ENCODE measurements at regions not wholly inside any gene's neighbourhood (a gene's known extent, or its start where the extent isn't known, plus 50 kb on each side); places are given as distances from the start of the nearest gene placed in this dataset.

- DNase-seq, result no peak
These were observed 297.2 kb downstream of the CDCA7 start for GRCh38 chr2:173651891-173652290.

DNA sequence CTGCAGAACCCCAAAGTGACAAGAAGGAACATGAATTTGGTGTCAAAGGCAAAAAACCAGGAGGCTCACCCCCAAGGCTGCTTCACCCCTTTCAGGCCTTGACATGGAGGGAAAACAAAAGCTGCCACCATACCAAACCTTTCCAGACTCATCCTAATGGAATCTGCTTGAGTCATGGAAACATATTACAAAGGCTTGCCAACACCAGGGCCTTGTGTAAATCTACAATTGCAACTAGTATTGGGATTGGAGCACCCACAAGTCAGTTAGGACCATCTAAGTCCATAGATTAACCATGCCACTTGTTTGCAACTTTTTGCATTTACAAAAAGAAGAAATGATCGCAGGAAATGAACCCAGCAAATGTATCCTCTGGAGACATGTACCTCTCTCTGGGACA lies 297.6 kb downstream of the CDCA7 start:
- no peak for DNase-seq

DNA sequence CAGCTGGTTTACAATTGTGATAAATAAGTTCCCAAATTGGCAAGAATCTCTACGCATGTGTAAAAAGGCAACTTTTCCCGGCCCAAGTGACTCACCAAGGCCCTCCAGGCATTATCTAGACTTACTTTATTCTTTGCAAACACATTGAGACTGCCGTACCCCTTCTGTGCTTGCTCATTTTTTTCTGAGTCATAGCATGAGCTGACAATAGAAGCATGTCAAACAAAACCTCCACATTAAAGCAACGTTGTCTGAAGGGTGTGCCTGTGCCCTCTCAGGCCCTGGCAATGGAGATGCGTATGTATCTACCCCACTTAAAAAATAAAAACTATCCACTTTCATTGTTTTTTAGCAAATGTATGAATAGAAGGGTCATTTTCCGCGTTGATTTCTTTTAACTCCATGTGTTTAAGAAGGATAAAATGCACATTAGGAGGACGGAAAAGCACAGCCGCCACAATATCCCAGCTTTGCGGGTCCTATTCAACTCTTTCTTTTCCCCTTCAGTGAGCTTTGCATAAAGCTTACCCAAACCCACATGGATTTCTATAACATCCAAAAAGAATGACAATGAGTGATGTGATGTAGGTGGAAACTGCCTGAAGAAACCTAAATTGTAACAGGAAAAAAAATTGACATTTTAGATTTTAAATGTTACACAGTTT lies 298.2 kb downstream of the CDCA7 start:
- DNase-seq, result no peak

DNA sequence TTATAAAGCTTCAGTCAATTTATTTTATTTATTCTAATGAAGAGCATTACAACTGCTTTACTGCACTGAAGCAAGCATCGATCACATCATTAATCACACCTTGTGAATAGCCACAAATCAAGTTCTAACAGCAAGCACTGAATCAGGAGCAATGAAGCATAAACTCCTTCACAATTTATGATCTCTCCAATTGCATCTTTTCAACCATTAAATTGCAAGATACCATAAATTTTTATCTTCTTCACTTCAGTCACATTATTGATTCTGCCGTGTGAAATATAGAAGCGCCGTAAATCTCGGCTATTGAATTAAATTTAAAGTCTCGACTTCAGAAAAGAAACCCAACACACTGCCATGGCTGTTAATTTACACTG lies 298.7 kb downstream of the CDCA7 start:
- DNase-seq, result no peak

DNA sequence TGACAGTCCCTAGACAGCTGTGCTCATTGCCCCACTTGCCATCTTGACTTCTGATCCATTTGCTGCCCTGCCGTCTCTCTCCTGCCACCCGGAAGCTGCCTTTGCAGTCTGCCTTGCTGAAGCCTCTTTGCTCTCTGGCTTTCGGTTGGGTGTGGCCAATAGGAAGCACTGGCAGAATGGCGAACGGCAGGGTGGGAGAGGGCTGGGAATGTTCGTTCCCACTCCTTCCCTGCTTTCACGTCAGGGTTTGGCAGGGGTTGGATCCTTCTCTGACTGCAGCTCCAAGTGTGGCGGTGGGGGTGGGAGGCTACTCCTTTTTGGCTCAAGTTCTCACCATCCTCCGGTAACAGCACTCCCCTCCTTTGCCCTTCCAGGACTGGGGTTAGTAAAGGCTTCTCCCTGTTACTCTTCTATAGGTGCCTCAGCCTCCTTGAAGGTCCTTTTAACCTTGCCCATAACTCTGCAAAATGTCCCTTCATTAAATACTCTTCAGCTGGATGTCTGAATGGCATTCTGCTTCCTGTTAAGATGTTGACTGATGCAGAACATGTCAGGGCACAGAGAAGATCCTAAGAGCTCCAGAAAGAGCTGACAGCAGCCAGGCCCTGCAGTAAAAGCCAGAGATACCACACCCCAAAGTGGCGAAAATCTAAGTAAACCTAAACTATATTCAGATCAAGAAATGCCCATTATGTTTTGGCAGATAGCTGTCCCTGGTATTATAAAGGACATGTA lies 299.7 kb downstream of the CDCA7 start:
- DNase-seq, result no peak

GRCh38 chr2:173654896-173655265 lies 300.2 kb downstream of the CDCA7 start:
- no peak for DNase-seq

DNA sequence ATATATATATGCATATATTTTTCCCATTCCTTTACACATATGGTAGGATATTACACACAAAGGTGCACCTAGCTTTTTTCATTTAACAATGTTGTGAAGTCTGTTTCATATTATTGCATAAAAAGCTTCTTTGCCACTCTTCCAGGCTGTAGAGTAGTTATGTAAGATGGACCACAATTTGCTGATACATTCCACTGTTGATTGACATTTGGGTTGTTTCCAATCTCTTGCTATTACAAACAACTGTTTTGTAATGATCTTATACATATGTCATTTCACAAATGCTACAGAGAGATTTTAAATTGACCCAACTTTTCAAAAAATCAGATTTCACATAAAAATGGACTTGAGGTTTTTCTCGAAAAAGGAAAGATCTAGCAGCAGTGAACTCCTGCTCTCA lies 301.4 kb downstream of the CDCA7 start:
- no peak for DNase-seq

GRCh38 chr2:173657996-173658717 lies 303.5 kb downstream of the CDCA7 start:
- no peak for DNase-seq

DNA sequence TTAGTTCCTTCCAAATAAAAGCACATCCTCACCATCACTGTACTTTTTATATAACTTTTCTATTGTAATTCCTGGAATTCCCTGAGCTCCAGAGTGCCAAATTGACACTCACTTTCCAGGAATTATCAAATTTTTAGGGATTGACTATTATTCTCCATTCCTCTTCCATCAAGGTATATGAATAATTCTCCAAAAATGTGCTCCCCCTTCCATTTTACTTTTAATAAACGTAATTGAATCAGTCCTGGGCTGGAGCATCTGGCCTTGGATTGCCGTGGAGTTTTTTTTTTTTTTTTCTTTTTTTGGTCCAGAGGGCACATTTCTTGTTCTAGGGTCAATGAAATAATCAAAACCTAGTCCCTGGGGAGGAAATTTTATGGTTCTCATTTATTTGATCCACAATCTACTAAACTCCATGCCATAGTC lies 304.3 kb downstream of the CDCA7 start:
- DNase-seq, result no peak

DNA sequence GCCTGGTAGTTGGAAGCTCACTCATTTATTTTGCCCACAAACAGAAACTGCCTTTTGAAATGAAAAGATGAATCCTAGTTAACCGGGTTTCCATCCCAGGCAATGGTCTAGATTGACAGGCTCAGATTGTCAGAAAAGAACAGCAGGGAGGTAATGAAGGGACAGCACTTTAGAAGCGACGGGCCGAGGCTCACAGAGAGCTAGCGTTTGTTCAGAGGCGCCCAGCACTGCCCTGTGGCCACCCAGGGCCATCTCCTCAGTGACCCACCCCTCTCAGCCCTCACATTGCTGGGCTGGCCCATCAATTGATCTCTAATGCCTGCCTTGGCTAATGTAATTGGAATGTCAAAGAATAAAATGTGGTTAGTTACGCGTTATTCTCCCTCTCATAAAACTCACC lies 304.8 kb downstream of the CDCA7 start:
- no peak for DNase-seq

GRCh38 chr2:173661586-173661985 lies 303.6 kb downstream of the SP3 start:
- no peak for DNase-seq

GRCh38 chr2:173663353-173663752 lies 301.8 kb downstream of the SP3 start:
- no peak for DNase-seq

GRCh38 chr2:173663835-173664512 lies 301.2 kb downstream of the SP3 start:
- no peak for DNase-seq

GRCh38 chr2:173664513-173664910 lies 300.7 kb downstream of the SP3 start:
- no peak for DNase-seq

DNA sequence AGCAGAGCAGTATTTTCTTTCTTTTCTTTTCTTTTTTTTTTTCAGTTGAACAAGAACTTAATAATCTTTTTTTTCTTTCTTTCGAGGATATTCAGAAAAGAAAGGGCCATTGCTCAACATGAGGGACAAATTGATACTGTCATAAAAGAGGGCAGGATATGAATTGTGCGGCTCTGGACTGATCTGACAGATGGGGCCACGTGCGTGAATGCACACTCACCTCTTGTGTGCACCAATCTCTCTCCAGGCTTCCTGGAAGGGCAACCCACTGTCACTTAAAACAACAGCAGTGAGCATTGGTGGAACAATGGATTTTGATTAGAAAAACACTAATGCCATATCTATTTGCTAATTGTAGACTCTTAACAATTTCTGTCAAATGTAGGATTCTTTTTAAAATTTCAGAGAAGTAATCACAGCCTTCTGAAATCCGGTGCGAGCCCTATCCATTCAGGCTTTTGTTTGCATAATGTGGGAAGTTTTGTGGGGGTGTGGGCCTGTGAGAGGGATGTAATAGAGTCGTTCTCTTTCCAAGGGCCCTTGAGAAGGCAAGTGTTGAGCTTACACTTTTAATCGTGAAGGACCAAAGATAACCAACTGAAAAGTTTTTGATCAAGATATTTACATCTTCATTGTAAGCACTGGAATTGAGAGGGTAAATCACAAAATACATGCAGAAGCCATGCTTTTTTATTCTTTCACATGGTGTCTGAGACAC lies 298.8 kb downstream of the SP3 start:
- DNase-seq, result no peak

- DNase-seq, result no peak
These were observed 298.2 kb downstream of the SP3 start for GRCh38 chr2:173667014-173667413.

DNA sequence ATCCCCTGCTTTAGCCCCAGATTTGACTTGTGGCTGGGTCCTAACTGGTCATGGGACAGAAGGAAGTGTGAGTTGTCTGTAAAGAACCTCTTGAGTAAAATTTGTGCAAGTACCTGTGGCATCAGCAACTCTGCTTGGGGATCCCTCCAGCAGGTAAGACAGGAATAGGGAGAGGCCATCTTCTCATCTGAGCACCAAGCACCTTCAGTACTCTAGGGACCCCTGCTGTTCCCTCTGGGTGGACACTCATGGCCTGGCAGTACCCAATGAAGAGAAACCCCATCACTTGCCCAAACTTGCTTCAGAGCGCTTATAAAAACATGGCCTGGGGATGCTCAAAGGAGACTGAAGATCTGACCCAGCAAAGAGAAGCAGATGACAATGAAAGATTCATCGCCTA lies 297.8 kb downstream of the SP3 start:
- no peak for DNase-seq

DNA sequence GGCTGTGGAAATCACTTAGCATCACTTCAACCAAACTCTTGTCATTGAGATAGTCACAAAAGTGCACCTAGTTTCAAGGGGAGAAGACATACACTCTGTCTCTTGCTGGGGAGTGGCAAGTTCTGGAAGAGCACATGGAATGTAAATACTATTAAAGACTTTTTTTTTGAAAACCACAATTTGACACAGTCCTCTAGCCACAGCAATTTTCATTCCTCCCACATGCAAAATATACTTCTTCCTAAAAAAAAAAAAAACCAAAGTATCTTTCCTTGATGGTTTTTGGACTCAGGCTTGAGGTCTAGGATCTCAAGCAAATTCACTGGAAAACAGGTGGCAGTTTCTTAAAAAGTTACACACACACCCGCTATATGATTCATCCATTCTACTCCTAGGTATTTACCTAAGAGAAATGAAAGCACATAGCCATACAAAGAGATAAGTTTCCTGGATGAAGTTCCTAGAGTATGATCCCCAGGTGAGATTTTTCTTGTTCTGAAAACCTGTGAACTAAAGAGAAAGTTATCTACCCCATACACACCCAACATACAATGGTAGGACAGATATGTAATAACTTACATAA lies 295.8 kb downstream of the SP3 start:
- DNase-seq, result no peak

- no peak for DNase-seq
These were observed 295.3 kb downstream of the SP3 start for GRCh38 chr2:173669888-173670287.

DNA sequence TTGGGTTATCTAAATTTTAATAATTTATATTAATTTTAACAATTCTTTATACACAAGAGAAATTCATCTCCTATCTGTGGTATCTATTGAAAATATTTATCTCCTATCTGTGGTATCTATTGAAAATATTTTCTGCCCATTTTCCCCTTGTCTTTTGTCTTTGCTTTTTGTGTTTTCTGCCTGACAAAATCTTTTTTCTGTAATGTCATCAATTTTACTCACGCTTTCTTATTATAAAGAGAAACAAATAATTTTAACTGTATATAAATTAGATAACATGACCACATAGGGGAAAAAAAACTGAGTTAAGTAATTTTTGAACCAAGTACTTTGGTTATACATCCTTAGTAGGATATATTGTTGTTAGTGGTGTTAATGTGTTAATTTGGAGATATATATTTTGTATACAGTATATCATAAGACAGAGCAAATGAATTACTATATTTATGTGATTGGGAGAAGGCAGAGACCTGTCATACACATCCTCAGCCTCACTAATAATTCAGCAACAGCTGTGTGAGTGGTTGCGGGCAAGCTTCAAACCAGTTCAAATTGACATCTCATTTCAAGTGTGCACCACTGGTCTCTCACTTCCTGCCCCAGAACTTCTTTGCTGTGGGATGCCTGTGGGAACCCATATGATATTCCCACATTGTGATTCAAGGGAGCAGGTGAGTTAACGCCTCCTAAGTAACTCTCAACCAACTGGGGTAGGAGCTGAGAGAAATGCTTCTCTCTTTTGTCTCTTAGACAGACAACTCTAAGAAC lies 292.4 kb downstream of the SP3 start:
- DNase-seq, result no peak

- no peak for DNase-seq
These were observed 291.5 kb downstream of the SP3 start for GRCh38 chr2:173673640-173674039.

- no peak for DNase-seq
These were observed 288.5 kb downstream of the SP3 start for GRCh38 chr2:173676647-173677046.

Measured in bone marrow (tissue), 2 donors.